RCC 7860 (cell line): ENCODE measurements at regions not wholly inside any gene's neighbourhood (a gene's known extent, or its start where the extent isn't known, plus 50 kb on each side); places are given as distances from the start of the nearest gene placed in this dataset.

Experiments used
- DNase-seq: peaks from one replicate; pipeline ENCODE4 v3.0.0-alpha.2; 2015; ENCODE audit warnings: low spot score
- FAIRE-seq: peaks from 2 replicates; lab custom pipeline; 2012; peaks lifted over from hg19 to GRCh38; lab: Jason Lieb, UNC

GRCh38 chr3:27935492-27935891 is 213.4 kb upstream of the EOMES start:
- DNase-seq (no peak), FAIRE-seq (no peak)

GRCh38 chr3:27939521-27939920 is 217.4 kb upstream of the EOMES start:
- FAIRE-seq (no peak), DNase-seq (no peak)

- FAIRE-seq = no peak
- DNase-seq = no peak
These were observed 217.8 kb upstream of the EOMES start for GRCh38 chr3:27939940-27940339.

- DNase-seq = no peak
- no peak for FAIRE-seq
These were observed 221.0 kb upstream of the EOMES start for GRCh38 chr3:27943106-27943505.

GRCh38 chr3:27945229-27945628 is 223.1 kb upstream of the EOMES start:
- FAIRE-seq = no peak
- no peak for DNase-seq

- DNase-seq (peak; percentile 49), FAIRE-seq (peak; percentile 78)
These were observed 238.0 kb upstream of the EOMES start for GRCh38 chr3:27960133-27960532.

- DNase-seq (no peak), FAIRE-seq (no peak)
These were observed 241.4 kb upstream of the EOMES start for GRCh38 chr3:27963519-27963918.

- no peak for DNase-seq
- no peak for FAIRE-seq
These were observed 249.5 kb upstream of the EOMES start for GRCh38 chr3:27971600-27971999.

- DNase-seq (no peak), FAIRE-seq (no peak)
These were observed 254.8 kb upstream of the EOMES start for GRCh38 chr3:27976933-27977332.

- FAIRE-seq (no peak), DNase-seq (no peak)
These were observed 256.3 kb upstream of the EOMES start for GRCh38 chr3:27978440-27978839.

GRCh38 chr3:27985369-27986035 is 255.9 kb upstream of the CMC1 start:
- FAIRE-seq (no peak), DNase-seq (no peak)

GRCh38 chr3:27986234-27986879 is 255.1 kb upstream of the CMC1 start:
- FAIRE-seq (no peak), DNase-seq (no peak)

- FAIRE-seq = no peak
- DNase-seq = no peak
These were observed 251.1 kb upstream of the CMC1 start for GRCh38 chr3:27990324-27990723.

- no peak for FAIRE-seq
- no peak for DNase-seq
These were observed 250.6 kb upstream of the CMC1 start for GRCh38 chr3:27990837-27991236.

- FAIRE-seq = no peak
- DNase-seq = no peak
These were observed 248.4 kb upstream of the CMC1 start for GRCh38 chr3:27993051-27993450.

- FAIRE-seq = no peak
- no peak for DNase-seq
These were observed 240.8 kb upstream of the CMC1 start for GRCh38 chr3:28000608-28001007.

- no peak for FAIRE-seq
- no peak for DNase-seq
These were observed 233.2 kb upstream of the CMC1 start for GRCh38 chr3:28008235-28008634.

- FAIRE-seq = no peak
These were observed 228.6 kb upstream of the CMC1 start for GRCh38 chr3:28012830-28013229.

GRCh38 chr3:28013864-28014473 is 227.4 kb upstream of the CMC1 start:
- FAIRE-seq (no peak), DNase-seq (no peak)

More at GRCh38 chr3:28012830-28013229, 228.6 kb upstream of the CMC1 start:
- DNase-seq = no peak

- FAIRE-seq = no peak
- no peak for DNase-seq
These were observed 222.3 kb upstream of the CMC1 start for GRCh38 chr3:28018925-28019718.

- DNase-seq = no peak
- FAIRE-seq = no peak
These were observed 221.7 kb upstream of the CMC1 start for GRCh38 chr3:28019740-28020139.
